ENCODE measurements at regions not wholly inside any gene's neighbourhood (a gene's known extent, or its start where the extent isn't known, plus 50 kb on each side); places are given as distances from the start of the nearest gene placed in this dataset.

GRCh38 chr14:85732031-85732430 is 202.1 kb downstream of the FLRT2 start:
- DNase-seq: no peak
- no peak for ATAC-seq (ENCODE audit: low read depth)
- no peak overlapping the region for H3K27ac Mint-ChIP-seq
- POLR2A ChIA-PET: no interaction called here
- H3K4me3 Mint-ChIP-seq: no peak overlapping the region
- no peaks in the 10 kb centered on the region for H3K4me1 Mint-ChIP-seq
- no peaks in the 10 kb centered on the region for H3K27me3 Mint-ChIP-seq
- H3K36me3 Mint-ChIP-seq: no peaks in the 10 kb centered on the region
- peaks cover 2% of the 10 kb centered on the region for H3K9me3 Mint-ChIP-seq

GRCh38 chr14:85731186-85731585 is 201.2 kb downstream of the FLRT2 start:
- DNase-seq (no peak), ATAC-seq (ENCODE audit: low read depth) (no peak)
- Mint-ChIP-seq H3K36me3 (no peaks in the 10 kb centered on the region), H3K27ac (no peak overlapping the region), H3K27me3 (no peaks in the 10 kb centered on the region), H3K4me3 (no peak overlapping the region), H3K4me1 (no peaks in the 10 kb centered on the region), H3K9me3 (peaks cover 2% of the 10 kb centered on the region)
- POLR2A ChIA-PET: no interaction called here

- Mint-ChIP-seq H3K27me3 (no peaks in the 10 kb centered on the region), H3K4me3 (no peak overlapping the region), H3K4me1 (no peaks in the 10 kb centered on the region), H3K9me3 (peaks cover 2% of the 10 kb centered on the region), H3K27ac (no peak overlapping the region), H3K36me3 (no peaks in the 10 kb centered on the region)
- no peak for ATAC-seq (ENCODE audit: low read depth)
- DNase-seq: no peak
- POLR2A ChIA-PET: no interaction called here
Measured at GRCh38 chr14:85728476-85729065, 198.6 kb downstream of the FLRT2 start.

- POLR2A ChIA-PET: no interaction called here
- no peak overlapping the region for H3K27ac Mint-ChIP-seq
- peaks cover 4% of the 10 kb centered on the region for H3K9me3 Mint-ChIP-seq
- H3K4me3 Mint-ChIP-seq: no peak overlapping the region
- H3K36me3 Mint-ChIP-seq: no peaks in the 10 kb centered on the region
- no peaks in the 10 kb centered on the region for H3K4me1 Mint-ChIP-seq
- H3K27me3 Mint-ChIP-seq: no peaks in the 10 kb centered on the region
- ATAC-seq (ENCODE audit: low read depth) (no peak), DNase-seq (no peak)
Measured at GRCh38 chr14:85714069-85714468, 184.1 kb downstream of the FLRT2 start.

GRCh38 chr14:85711620-85712019 is 181.7 kb downstream of the FLRT2 start:
- Mint-ChIP-seq H3K36me3 (no peaks in the 10 kb centered on the region), H3K9me3 (no peaks in the 10 kb centered on the region), H3K4me3 (no peak overlapping the region), H3K27me3 (peaks cover 2% of the 10 kb centered on the region), H3K27ac (no peak overlapping the region), H3K4me1 (no peaks in the 10 kb centered on the region)
- POLR2A ChIA-PET: no interaction called here
- DNase-seq (no peak), ATAC-seq (ENCODE audit: low read depth) (no peak)
